Stimulated activated CD8-positive, alpha-beta memory T cell treated with anti-CD3 and anti-CD28 coated beads, Interleukin-15, amount 100 ng/mL, for 48 hours (primary cell): ENCODE measurements at regions not wholly inside any gene's neighbourhood (a gene's known extent, or its start where the extent isn't known, plus 50 kb on each side); places are given as distances from the start of the nearest gene placed in this dataset.
"Not testable (repeated sequence)": the region's sequence is repeated elsewhere in the genome, so short reads cannot be mapped to it uniquely, and the experiment has no call there.

ENCODE experiments used
- DNase-seq, 2 donors: peaks; one replicate each; pipeline ENCODE4 v3.0.0-alpha.2; 2020; ENCODE audit warnings: low read depth in 2 of 2

DNA sequence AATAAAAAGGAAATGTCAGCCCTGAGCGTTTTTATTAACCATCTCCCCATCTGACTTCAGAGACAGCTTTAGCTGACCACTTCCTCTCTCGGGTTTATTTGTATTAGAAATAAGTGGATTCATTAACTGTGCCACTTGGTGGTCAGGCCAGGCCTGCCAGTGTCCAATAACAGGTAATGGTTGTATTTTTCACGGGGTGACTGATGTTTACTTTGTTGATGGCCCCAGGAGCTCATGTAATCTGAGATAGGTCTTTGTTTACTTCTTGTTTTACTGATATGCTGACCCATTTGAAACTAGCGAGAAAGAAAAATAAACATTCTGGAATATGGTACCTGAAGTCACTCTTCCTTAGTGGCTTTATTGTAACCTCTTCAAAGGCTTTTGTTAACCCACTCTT is 504.3 kb upstream of the SLC35B3 start:
- DNase-seq: no peak

DNA sequence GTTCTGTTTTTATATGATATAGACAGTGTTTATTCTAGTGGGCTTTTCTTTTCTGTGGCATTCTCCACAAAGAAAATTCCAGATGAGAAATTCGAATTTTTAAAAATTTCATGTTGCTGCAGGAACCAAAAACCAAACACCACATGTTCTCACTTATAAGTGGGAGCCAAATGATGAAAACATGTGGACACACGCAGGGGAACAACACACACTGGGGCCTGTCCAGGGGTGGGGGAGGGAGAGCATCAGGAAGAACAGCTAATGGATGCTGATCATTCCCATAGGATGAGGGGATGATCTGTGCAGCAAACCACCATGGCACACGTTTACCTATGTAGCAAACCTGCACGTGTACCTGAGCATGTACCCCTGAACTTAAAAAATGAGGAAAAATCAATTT is 499.0 kb upstream of the SLC35B3 start:
- DNase-seq: no peak

DNA sequence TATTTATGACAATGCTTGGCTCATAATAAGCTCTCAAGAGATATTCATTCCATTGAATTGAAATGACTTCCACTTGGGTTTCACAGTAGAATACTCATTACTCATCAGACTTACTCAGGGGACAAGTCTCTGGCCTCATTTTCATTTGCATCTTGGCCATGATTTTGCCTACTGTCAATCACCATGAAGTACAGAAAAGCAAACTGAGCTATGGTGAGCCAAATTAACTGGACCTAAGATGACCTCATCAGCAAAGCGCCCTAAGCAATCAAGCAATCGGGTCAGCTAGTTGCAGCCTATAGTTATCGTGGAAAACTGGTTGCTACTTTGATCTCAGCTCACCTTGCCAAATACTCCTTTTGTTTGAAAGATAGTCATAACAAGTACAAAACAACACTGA is 494.7 kb upstream of the SLC35B3 start:
- DNase-seq: no peak

DNA sequence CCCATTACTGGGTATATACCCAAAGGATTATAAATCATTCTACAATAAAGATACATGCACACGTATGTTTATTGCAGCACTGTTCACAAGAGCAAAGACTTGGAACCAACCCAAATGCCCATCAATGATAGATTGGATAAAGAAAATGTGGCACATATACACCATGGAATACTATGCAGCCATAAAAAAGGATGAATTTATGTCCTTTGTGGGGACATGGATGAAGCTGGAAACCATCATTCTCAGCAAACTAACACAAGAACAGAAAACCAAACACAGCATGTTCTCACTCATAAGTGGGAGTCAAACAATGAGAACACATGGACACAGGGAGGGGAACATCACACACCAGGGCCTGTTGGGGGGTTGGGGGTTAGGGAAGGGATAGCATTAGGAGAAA is 484.9 kb upstream of the SLC35B3 start:
- not testable (repeated sequence) for DNase-seq

DNA sequence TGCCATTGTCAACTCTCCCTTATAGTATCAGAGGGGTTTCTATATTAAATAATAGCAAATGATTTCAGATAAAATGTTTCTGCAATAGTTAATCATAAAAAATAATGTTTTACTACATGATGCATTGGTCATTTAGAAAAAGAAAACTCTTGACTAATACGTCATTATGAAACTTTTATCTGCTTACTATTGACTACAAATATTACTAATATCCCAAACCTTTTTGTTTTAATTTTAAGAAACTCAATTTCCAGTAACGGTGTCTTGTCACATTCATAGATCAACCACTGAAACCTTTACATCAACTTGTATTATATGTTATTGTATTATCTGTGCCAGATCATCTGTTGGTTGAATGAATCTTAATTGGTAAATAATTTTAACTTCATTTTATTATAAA is 482.9 kb upstream of the SLC35B3 start:
- DNase-seq: no peak

DNA sequence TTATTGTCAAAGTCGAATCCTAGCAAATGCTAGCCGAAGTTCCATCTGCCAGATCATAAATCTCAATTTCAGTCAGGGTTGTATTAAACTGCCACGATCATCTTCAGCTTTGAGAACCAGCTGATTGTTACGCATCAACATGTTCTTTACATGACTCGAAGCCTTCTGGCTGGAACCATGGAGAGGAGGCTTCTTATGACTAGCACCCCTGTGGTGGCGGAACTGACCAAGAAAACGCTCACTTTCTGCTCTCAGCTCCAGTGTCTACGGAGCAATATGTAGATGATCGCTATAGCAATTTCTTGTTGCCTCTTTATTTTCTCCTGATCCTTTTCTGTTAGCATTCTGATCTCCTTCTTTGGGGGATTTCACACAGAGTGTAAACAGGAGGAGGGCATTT is 479.4 kb upstream of the SLC35B3 start:
- DNase-seq: no peak

DNA sequence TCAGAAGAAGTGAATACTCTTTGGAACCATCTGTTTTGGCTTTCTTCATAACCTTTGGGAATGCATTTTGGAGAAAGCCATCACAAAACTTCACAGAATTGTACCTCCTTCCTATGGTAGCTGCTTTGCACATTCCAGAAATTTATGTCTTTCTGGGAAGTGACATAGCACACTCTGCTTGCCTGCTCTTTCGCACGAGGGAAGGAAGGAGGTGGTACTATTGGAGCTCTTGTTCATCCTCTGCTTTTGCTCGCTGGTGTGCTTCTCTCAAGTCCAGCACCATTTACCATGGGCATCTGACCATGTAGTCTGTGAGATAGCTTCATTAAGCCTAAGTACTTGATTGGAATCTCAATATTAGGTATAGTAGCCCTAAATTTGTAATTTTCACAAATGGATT is 473.3 kb upstream of the SLC35B3 start:
- no peak for DNase-seq

DNA sequence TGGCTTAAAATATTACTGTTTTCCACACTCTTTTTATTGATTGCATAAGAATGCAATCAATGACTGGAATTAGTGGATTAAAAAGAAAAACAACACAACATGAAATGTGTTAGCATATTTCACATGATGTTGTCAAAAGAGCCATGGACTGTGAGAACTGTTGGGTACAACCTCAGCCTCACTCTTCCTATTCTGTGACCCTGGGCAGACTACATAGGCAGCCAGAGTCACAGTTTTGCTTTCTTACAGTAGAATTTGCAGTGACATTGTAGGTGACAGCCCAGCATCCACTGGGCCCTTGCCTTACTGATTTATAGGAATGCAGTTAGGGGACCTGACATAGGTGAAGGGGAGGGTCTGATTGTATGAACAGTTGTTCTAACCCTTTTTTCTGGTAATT is 471.4 kb upstream of the SLC35B3 start:
- DNase-seq: no peak

DNA sequence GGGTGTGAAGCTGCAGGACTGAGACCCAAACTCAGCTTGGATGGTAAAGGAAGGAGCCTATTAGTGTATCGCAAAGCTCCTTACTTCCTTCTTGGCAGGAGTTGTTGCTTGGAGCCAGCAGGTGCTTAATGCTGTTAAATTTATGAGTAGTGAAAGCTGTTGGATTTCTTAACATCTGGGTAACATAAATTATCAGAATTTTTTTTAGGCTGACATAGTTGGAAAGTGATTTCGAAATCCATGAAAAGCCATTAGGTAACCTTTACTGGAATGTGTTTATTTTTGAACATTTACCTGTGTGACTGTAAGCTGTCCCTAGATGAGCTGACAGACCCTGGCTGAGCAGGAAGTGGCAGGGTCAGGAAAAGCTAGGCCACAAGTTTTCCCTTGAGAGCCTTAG is 470.4 kb upstream of the SLC35B3 start:
- DNase-seq: no peak

DNA sequence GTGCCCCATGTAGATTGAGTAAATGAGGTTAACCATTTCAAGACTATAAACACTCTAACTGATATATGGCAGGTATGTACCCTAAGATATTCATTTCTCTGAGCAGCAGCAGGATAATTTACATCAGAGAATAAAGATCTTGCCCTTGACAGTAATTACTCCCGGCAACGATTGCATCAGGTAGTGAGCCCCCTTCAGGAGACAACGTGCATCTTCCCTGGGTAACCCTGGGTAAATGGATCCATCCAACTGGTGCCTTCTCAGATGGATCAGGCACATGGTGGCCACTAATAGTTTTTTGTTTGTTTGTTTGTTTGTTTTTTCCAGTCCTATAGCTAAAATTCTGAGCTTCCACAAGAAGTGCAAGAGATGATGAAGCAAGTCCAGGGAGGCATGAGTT is 469.4 kb upstream of the SLC35B3 start:
- no peak for DNase-seq

DNA sequence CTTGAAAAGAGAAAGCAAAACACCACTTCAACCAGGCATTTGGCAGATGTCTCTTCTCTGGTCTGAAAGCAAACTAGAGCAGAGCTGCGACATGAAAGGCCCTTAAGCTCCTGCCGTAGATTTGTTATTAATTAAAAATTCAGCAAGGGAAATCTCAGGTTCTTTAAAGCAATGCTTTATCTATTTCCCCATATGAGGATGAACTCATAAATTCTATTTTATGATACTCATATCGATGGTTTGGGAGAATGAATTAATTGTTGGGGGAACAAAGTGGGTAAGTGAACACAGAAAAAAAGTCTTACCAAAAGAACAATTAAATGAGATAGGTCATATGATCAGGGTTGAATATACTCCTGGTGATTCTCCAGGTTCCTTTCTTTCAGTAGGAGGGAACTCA is 464.7 kb upstream of the SLC35B3 start:
- no peak for DNase-seq

DNA sequence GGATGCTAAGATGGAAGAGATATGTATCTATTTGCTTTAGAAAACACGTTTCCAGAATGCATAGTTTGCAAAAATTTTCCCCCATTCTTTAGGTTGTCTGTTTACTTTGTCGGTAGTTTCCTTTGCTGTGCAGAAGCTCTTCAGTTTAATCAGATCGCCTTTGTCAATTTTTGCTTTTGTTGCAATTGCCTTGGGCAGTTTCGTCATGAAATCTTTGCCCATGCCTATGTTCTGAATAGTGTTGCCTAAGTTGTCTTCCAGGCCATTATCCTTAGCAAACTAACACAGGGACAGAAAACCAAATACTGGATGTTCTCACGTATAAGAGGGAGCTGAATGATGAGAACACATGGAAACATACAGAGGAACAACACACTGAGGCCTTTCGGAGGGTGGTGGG is 454.2 kb upstream of the SLC35B3 start:
- DNase-seq: no peak

DNA sequence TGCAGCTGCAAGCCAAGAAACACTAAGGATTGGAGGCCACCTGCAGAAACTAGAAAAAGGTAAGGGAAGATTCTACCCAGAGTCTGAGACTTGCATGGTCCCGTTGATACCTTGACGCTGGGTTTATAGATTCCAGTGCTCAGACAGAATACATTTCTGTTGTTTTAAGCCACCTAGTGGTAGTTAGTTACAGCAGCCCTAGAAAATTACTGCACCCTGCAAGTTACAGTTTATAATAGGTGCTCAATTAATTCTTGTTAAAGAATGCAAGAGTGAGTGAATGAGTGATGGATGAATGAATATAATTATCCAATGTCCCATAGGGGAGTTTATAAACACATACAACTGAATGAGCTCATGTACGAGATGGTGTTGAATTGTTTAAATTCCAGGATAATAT is 453.1 kb upstream of the SLC35B3 start:
- no peak for DNase-seq

DNA sequence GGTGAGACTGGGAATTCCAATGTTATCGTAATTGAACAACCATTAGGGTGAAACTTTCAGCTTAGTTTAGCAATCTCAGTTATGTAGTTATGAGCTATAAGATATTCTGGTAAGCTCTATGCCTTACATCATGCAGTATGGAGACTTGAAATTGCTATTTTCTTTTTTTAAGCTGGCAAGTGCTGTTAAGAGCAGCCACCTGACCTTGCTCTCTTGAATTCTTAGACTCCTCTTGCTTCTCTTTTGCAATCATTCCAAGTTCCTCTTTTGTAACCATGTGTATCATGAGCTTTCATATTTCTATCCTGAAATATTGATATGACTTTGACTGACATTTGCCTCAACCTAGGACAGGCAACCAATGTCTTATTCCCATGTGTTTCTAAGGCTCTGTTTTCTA is 446.3 kb upstream of the SLC35B3 start:
- no peak for DNase-seq

DNA sequence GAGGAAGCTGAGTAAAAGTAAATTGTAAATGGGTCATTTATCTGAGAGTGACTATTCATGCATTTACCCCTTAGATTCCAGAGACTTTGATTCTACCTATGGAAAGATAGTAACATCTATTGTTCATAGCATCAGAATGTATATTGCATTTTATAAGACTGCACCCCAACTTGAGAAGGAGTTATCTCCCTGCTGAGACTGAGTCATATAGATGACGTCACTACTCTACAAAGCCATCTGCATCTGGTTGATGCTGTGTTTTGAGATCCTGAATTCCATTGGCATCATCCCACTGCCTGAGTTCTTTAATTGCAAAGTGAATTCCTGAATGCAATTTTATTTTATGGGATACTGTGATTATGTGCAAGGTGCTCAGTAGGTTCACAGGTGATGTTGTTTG is 444.0 kb upstream of the SLC35B3 start:
- DNase-seq: no peak

DNA sequence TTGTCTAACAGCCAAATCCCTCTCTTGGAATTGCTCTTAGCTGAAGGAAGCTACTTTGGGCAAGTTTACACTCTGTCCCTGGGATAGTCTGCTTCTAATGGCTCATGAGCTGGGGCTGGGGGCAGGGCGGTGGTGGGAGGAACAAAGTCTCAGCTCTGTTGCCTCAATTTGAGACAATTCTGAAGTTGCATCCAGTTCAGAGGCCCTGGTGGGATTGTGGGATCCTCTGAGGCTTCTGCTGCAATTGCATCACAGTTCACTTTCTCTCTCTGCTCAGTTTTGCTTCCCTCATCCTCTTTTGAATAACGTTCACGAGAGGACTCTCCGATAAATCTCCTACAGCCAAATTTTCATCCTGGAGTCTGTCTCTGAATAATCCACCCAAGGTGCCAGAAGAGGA is 440.6 kb upstream of the SLC35B3 start:
- no peak for DNase-seq

DNA sequence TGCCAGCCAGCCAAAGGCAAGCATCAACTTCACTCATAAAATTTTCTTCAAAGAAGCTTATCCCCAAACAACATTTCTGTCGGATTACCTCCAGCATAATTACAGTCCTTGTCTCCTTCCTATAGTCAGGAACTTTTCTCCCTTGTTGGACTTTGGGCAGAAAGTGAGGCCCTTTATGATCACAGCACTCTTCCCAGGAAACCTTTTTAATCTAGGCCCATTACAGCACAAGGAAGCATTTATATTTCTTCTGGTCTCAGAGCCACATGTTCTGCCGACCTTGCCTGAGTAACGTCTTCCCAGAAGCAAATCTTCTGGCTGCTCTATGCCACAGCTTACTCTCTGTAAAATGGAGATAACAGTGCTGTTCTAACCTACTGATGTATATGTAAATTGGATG is 437.2 kb upstream of the SLC35B3 start:
- DNase-seq: no peak

DNA sequence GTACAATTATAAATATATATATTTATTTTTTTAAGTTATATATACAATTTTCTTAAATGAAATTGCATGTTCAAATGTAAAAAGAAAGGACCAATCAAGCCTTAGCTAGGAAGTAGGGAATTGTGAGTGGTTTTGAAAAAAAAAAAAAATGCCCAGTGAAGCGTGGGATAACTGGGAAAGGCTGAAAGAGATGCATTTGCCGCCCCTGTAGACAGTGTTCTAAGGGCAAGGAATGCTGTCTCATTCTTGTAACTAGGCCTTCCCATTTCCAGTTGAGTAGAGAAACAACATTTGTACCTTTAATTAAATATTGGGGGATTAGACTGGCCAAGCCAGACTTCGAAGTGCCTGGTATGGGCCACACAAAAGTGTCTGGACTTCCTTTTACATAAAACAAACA is 430.1 kb upstream of the SLC35B3 start:
- DNase-seq: no peak

DNA sequence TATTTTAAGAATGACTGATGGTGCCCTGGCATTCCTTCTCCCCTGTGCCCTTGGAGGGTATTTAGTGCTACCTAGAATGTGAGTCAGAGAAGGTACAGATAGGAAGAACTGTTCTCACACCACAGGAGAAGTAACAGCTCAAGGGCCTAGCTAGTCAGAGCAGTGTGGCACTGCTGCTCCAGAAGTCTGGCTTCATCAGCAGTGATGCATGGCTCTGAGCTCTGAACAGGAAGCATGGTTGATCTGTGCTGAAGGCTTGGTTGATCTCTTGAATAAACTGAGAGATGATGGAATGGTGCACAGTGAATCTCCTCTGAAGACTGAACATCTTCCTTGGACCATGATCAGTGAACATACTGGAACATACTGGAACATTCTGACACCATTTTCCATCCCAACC is 425.3 kb upstream of the SLC35B3 start:
- no peak for DNase-seq

DNA sequence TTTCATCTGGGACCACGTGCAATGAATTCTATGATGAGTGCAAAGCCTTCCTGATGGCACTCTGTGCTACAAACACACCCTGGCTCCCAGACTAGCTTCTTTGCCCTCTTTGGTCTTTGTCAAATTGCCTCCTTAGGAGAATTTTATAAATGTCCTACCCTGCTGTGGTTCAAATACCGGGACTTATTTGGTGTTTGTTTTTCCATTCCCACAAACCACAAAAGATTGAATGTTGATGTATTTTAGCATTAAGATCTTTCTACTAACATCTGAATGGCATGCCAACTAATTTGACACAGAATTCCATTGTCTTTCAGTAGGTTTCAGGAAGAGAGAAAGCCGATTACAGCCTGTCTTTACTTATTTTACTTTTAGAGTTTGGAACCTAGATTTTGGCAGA is 424.2 kb upstream of the SLC35B3 start:
- no peak for DNase-seq

DNA sequence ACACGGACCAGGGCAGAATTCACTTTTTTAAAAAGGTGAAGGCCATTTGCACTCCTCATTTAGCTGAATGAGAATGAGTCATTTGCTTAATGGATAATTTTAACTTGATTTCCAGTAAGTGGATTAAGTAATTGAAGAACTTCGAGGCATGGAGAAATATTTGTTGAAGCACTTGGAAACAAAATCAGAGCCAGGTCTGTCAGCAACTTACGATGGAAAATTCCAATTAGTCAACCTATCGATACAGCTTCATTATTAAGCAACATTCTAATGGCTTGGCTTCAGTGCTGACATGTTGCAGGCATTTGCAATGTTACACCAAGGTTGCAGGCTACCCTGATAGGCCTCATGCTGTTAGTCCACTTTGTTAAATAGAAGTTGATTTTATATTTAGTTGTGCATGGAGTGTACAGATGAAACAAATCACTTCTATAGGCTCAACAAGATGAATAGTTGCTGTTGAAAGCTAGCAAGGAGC is 423.5 kb upstream of the SLC35B3 start:
- DNase-seq: no peak

DNA sequence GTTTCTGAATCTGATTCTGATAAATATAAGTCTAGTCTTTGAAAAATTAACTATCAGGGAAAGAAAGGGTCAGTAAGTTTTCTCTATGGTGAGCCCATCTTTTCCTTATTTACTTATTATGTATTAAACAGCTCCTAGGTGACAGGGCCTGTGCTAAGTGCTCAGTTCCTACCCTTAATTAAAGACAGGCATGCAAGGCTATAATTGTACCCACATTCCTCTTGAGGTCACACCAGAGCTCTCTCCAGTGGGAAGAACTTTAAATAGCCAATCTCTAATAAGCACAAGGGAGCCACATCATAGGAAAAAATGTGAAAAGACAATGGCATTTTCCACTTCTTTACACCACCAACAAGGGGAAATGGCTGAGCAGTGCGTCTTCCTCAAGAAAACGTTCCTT is 421.8 kb upstream of the SLC35B3 start:
- no peak for DNase-seq

DNA sequence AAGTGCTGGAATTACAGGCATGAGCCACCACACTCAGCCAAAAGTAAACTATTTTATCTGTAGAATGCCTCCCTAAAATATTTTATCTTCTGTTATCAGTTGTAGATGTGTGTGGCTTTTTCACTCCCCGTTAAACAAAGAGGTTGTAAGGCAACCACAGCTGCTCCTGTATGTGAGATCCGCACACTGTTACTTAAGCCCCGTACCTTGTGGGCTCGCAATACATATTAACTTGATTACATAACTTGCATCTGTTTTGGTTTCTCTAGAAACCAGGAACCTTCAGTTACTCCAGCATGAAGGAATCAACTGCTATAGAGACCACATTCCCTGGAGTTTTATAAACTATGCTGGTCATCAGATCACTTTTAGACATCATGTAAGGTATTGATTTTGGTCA is 420.1 kb upstream of the SLC35B3 start:
- no peak for DNase-seq

DNA sequence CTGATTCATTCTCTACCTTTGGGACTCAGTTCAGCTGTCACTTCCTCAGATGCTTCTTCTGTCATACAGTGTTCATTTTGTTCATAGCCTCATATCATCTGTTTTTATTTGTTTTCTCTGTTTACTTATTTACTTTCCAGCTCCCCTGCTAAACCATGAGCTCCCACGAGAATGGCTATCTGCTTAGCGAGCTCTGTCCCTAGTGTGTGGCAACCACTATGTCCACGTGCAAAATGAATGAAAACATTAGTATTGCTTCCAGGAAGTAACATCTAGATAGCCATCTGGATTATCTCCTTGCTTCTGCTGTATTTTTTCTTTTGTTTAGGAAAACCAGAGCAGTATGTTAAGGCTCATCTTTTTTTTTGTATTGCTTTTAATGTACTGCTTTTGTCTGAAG is 417.0 kb upstream of the SLC35B3 start:
- DNase-seq: no peak

DNA sequence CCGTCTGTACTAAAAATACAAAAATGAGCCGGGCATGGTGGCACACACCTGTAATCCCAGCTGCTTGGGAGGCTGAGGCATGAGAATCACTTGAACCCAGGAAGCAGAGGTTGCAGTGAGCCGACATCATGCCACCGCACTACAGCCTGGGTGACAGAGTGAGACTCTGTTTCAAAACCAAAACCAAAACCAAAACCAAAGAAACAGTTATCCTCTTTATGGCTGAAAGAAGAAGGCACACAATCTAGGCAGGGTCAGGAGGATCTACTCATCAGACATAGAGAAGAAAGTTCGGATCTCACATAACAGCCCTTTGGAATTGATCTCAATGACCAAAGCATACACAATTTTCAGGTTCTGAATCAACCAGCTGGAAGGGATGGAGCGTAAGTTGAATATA is 411.3 kb upstream of the SLC35B3 start:
- not testable (repeated sequence) for DNase-seq
